ENCODE measurements at regions not wholly inside any gene's neighbourhood (a gene's known extent, or its start where the extent isn't known, plus 50 kb on each side); places are given as distances from the start of the nearest gene placed in this dataset.

GRCh38 chr7:116325517-116325916 lies 115.2 kb downstream of the TES start:
- TF ChIP-seq CTCF (IDR thresholded peaks at IDR 0.05) (no peak), ZFX (IDR thresholded peaks at IDR 0.05; ENCODE audit: borderline replicate concordance) (no peak)
